Stimulated activated CD4-positive, alpha-beta T cell treated with anti-CD3 and anti-CD28 coated beads, Interleukin-1b, Interleukin-23, amount 100 ng/mL, for 24 hours (primary cell): ENCODE measurements at regions not wholly inside any gene's neighbourhood (a gene's known extent, or its start where the extent isn't known, plus 50 kb on each side); places are given as distances from the start of the nearest gene placed in this dataset.

ENCODE experiments used
- DNase-seq, 4 experiments: peaks; one replicate each; pipeline ENCODE4 v3.0.0-alpha.2; 2020; ENCODE audit warnings: low read depth in 4 of 4, low spot score in 1 of 4

DNA sequence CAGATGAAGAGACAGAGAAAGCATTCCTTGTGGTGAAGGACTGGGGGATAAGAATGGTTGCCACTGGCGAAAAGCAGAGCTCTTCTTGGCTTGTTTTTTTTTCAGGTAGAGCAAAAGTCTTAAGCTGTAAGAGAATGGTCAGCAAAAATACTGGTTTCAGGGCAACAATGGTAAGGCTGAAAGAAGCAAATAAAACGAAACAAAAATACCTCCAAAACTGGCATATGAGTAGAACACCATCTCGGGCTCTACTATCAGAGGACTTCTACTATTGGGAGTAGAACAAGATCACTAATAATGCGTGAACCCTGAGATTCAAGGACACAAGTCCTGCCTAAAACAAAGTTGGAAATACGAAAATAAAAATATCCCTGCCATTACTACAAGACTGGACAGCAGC, 1823.2 kb upstream of the CDH6 start:
- no peak for DNase-seq

DNA sequence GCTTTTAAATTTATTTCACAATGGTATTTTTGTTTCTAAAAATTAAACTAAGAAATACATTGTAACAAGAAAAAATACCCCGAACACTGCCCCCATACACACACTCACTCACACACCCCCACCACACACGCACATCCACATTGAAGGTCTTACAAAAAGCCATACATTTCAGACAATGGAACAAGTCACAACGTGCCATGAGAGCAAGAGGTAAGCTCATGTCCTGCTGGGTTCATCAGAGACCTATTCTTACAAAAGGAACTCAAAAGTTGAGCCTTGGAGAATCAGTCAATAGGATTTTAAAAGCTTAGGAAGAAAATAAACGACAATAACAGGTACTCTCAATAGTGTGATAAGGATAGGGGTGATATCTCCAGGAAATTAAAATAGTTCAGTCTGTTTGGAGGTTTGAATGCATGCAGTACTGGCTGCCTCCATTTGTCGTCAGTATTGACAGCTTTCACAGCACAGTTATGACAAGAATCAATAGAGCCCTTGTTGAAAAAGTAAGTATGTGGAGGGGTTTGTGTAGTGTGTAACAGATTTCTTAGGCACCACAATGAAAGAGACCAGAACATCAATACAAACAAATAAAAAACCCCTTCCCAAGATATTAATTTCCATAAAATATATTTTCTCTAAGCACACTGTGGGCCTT, 1826.2 kb upstream of the CDH6 start:
- no peak for DNase-seq

GRCh38 chr5:29351170-29351569, 1842.3 kb upstream of the CDH6 start:
- DNase-seq, result no peak

DNA sequence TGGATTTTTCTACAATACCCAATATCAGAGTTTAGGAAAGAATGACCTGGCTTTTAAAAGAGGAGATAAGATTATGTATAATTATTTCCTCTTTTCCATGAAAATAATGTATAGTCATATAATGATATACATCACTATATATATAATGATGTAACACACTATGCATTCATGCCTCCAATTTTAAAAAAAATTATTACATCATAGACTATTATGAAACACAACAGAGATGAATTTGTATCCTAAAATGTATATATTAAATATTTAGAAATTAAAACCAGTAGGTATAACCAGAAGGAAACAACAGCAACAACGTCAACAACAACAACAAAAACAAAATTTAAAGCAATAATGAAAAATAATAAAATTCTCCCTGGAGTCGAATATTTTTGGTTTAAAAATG, 1856.5 kb upstream of the CDH6 start:
- DNase-seq, result no peak

- DNase-seq, result no peak
These were observed 1871.9 kb upstream of the CDH6 start for GRCh38 chr5:29321591-29321990.

DNA sequence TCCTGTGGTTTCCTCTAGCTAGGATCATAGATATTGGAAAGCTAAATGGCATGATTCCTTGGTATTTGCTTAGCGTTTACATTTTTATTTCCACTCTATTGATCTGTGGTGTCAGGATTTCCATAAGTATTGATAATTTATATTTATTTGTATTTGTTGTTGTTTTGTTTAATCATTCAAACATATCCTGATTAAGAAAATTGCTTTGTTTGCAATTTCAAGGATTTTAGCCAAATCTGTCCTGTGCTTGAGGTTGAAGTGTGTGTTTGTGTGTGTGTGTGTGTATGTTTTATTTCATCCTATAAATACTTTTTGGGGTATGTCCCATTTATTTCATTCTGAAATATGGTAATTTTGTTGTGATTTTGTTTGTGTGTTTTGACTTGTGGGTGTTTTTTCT, 1884.1 kb upstream of the CDH6 start:
- DNase-seq, result no peak

DNA sequence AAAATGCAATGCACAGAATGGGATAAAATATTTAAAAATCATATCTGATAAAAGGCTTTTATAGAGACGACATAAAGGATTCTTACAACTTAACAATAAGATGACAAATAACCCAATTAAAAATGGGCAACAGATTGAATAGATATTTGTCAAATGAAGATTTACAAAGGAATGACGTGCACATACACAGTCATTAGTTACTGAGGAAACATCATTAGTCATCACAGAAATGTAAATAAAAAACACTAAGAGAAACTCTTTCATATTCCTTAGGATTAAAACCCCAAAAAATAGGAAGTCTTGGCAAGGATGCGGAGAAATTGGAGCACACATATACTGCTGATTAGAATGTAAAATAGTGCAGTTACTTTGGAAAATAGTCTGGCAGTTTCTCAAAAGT, 1886.0 kb upstream of the CDH6 start:
- no peak for DNase-seq

DNA sequence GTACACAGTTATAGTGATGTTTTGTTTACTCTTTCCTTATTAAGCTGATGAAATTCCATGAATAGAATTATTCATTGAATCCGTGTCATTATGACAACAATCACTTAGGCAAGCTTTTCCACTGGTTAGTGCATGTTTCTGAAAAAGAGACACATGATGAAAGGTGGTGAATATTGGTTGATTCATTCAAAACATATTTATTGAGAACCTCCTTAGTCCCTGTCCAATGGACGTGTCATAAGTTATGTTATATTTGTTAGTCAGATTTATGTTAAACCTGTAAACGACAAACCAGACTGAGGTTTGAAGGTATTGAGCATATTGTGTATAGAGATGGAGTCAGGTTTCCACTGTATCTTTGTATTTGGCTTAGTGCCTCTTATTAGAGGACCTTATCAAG, 1888.9 kb upstream of the CDH6 start:
- no peak for DNase-seq

DNA sequence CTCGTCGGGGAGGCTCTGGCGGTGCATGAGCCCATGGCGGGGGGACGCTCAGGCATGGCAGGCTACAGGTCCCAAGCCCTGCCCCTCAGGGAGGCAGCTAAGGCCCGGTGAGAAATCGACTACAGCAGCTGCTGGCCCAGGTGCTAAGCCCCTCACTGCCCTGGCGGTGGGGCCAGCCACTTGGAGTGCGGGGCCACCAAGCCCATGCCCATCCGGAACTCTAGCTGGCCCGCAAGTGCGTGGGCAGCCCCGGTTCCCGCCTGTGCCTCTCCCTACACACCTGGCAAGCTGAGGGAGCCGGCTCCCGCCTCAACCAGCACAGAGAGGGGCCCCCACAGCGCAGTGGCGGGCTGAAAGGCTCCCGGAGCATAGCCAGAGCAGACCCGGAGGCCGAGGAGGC, 1896.9 kb upstream of the CDH6 start:
- no peak for DNase-seq

- no peak for DNase-seq
These were observed 1915.8 kb upstream of the CDH6 start for GRCh38 chr5:29277642-29278041.

DNA sequence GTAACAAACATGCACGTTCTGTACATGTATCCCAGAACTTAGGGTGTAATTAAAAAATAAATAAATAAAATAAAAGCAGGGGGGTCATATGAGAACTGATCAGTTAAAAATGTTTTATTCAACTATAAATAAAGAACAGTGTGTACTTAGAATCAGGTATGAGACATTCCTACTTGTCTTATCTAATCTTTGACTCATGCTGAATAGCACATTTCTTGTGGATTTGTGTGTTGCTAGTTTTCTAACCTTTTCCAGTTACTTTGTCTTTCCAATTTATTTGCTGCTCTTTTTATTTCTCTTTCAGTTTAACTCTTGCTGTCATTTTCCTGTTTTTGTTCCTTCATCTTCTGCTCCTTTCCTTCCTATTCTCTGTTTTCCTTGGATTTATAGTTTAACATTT, 1917.1 kb upstream of the CDH6 start:
- no peak for DNase-seq

DNA sequence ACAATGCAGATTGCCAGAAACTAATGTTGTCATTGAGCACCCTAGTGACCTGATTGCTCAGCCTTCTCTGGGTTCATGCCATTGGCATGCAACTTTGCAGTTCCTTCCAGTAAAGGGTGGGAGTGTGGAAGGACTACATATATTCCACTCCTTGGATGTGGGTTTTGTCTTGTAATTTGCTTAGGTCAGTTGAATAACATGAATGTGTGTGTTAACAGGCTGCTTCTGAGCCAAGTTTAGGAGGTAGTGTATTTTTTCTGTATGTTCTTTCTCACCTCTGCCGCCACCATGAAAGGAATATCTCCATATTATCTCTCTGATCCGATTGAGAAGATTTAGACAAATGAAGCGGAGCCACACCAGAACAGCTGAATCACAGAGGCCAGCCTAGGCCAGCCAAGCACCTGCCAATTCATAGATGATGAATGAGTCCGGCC, 1929.6 kb upstream of the CDH6 start:
- DNase-seq, result no peak

GRCh38 chr5:29262339-29263123, 1931.0 kb upstream of the CDH6 start:
- no peak for DNase-seq

GRCh38 chr5:29261213-29261612, 1932.3 kb upstream of the CDH6 start:
- no peak for DNase-seq

DNA sequence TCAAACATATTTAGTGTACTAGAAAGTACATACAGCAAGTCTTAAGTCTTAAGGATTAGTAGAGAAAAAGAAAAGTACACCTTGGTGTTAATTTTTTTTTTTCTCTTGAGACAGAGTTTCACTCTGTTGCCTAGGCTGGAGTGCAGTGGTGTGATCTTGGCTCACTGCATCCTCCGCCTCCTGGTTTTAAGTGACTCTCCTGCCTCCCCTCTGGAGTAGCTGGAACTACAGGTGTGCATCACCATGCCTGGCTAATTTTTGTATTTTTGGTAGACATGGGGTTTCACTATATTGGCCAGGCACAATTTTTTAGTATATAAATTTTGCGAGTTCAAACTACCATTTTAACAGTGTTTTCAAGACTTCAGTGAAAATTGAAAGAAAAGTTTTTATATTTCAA, 1941.1 kb upstream of the CDH6 start:
- no peak for DNase-seq

DNA sequence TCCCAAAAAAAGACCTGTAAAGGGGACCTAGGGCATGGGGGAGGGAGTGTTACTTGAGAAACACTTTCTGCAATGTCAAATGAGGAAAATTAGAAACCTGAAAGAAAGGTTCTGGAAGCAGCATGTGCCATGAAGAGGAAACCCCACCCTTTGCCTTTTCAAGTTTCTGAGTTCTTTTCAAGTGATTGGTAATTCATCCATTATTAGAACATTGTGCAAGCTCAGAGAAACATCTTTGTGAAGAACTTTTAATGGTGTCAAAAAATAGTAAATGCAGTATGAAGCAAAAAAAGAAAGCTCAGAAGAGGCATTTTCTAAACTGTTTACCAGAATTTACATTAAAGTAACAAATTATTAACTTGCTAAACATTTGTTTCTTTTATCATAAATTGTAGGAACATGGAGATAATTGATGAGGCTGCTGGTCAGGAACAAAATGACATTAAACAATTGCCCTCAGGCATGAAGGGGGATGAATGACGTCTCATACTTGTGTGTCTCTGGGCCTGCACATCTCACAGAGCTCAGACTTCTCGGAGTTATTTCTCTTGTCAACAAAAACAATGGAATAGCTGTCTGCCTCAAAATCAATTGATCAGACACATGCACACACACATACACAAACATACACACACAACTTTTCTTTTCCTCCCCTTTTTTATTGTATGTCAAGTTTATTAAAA, 1946.0 kb upstream of the CDH6 start:
- DNase-seq, result no peak

DNA sequence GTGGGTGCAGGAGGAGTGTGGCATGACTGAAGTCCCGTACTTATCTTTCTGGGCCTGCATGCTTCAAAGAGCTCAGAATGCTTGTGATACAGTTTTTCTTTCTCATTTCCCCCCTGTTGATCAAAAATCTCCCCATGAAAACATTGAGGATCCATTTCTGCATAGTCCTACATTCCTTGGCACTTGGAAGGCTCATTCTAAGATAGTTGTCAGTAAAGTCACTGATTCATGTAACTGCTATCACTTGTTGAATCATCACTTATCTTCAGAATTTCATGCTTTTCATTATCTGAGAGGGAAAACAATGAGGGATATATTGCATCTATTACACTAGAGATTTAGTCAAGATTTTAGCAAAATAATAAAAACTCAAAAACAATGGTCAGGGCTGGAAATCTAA, 1953.1 kb upstream of the CDH6 start:
- no peak for DNase-seq

GRCh38 chr5:29239606-29240005, 1953.9 kb upstream of the CDH6 start:
- no peak for DNase-seq

- no peak for DNase-seq
These were observed 1955.4 kb upstream of the CDH6 start for GRCh38 chr5:29238115-29238514.

GRCh38 chr5:29231154-29231553, 1962.3 kb upstream of the CDH6 start:
- DNase-seq, result no peak

- DNase-seq, result no peak
These were observed 1962.9 kb upstream of the CDH6 start for GRCh38 chr5:29230591-29230990.

GRCh38 chr5:29229461-29229860, 1964.0 kb upstream of the CDH6 start:
- no peak for DNase-seq
